Lower leg skin (tissue), 3 donors: ENCODE measurements at regions not wholly inside any gene's neighbourhood (a gene's known extent, or its start where the extent isn't known, plus 50 kb on each side); places are given as distances from the start of the nearest gene placed in this dataset.

Experiments used
- CTCF ChIP-seq, 3 donors: fragments of 450-650 bp; IDR thresholded peaks; one replicate each; pipeline ENCODE4 v1.5.1; 2016; ENCODE audit warnings: antibody characterized with exemption in 3 of 3, mild to moderate bottlenecking in 3 of 3, moderate library complexity in 2 of 3
- POLR2A ChIP-seq, 2 donors: fragments of 450-650 bp; IDR thresholded peaks; one replicate each; pipeline ENCODE4 v1.6.1; 2016 to 2017; ENCODE audit warnings: antibody characterized with exemption in 2 of 2, mild to moderate bottlenecking in 1 of 2, moderate library complexity in 1 of 2

- TF ChIP-seq CTCF (IDR thresholded peaks at IDR 0.05) (no peak), POLR2A (IDR thresholded peaks at IDR 0.05) (no peak)
Observed at GRCh38 chr10:4334015-4334414, 492.0 kb upstream of the AKR1E2 start.
